GM21360 (cell line): ENCODE measurements at regions not wholly inside any gene's neighbourhood (a gene's known extent, or its start where the extent isn't known, plus 50 kb on each side); places are given as distances from the start of the nearest gene placed in this dataset.

Experiments
- ATAC-seq: cut with Tn5 transposase; IDR thresholded peaks from one replicate; pipeline ENCODE4 v1.9.1; 2021; ENCODE audit warnings: mild to moderate bottlenecking, moderate library complexity; ENCODE audit not compliant: unreplicated experiment

DNA sequence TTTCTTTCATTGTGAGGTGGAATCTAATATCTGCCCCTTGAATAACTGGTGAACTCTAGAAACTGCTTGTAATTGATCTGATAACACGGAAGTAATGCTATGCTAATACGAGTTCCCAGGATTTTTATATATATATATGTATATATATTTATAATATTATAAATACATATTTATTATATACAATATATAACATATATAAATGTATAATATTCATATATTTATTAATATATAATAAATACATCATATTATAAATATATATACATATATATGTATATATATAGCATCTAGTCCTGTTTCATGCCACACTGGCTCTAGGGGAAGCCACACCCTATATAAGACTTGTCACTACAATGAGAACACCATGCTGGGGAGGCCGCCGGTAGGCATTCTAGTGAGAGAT is 156.7 kb upstream of the CDH19 start:
- ATAC-seq = no peak

- no peak for ATAC-seq
These were observed 155.3 kb upstream of the CDH19 start for GRCh38 chr18:66759050-66759828.

- ATAC-seq = no peak
These were observed 154.1 kb upstream of the CDH19 start for GRCh38 chr18:66757946-66758345.

DNA sequence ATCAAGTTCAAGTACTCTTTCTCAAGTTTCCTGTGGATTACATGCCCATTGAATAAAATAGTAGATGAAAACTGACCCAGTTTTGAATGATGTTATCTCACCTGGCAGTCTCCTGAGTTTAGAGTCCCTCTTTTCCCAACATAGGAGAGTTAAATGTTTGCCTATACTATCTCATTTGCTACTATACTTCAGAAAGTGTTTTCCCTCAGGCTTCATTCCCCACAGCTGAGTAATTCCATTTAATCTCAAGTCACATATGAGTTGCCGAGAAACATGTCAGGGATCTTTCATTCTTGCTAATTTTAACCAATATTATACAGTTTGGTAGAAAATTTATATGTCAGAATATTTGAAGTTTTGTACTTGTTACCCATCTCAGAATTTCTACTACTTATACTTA is 150.4 kb upstream of the CDH19 start:
- no peak for ATAC-seq

- no peak for ATAC-seq
These were observed 148.8 kb upstream of the CDH19 start for GRCh38 chr18:66752733-66753132.

- no peak for ATAC-seq
These were observed 145.7 kb upstream of the CDH19 start for GRCh38 chr18:66749481-66750035.

- no peak for ATAC-seq
These were observed 145.1 kb upstream of the CDH19 start for GRCh38 chr18:66749030-66749429.

DNA sequence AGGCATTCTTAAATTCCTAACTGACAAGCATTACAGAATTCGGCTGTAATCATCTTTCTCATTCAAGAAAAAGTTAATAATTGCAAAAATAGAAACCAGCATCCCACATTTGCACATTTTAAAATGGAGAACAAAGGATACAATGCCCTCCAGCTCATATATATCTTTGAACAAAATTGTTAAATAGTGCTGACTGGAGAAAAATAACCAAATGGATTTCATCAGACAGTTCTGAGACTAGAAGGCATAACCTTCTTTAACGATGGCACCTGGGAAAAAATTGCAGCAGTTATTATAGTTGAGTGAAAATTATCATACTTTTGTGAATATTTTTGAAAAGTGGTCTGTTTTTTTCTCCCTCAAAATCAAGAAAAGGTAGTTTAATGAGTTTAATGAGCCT is 138.9 kb upstream of the CDH19 start:
- no peak for ATAC-seq

DNA sequence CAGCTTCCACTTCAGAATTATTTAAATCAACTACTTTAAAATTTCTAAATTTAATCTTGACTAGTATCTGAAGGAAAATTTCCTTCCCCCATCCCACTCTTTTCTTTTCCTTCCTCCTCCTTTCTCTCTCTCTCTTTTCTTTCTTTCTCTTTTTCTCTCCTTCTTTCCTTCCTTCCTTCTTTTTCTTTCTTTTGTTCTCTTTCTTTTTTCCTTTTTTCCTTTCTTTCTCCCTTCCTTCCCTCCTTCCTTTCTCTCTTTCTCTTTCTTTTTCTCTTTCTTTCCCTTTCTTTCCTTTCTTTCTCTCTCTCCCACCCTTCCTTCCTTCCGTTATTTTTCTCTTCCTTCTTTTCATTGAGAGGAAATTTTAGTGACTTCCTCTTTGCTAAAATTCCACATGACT is 132.0 kb upstream of the CDH19 start:
- ATAC-seq = no peak

DNA sequence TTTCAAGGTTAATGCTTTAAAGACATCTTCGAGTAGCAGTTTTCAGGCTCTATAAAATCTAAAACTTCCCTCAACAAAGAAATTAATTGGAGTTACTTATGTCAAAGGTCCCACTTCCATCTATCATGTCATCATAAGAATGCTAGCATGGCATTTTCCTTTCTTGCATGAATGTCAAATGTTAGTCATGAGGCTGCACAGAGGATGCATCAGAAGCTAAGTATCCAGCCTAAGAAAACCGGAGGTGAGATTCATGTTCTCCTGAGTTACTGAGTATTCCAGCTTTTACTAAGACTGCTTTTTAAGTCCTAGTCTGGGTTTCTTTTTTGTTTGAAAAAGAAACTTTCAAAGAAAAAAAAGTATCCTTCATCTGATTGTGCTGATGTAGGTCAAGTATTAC is 130.6 kb upstream of the CDH19 start:
- ATAC-seq = no peak

- ATAC-seq = no peak
These were observed 128.0 kb upstream of the CDH19 start for GRCh38 chr18:66731890-66732289.

- no peak for ATAC-seq
These were observed 125.8 kb upstream of the CDH19 start for GRCh38 chr18:66729442-66730239.

- no peak for ATAC-seq
These were observed 125.1 kb upstream of the CDH19 start for GRCh38 chr18:66728951-66729350.

GRCh38 chr18:66727991-66728390 is 124.1 kb upstream of the CDH19 start:
- no peak for ATAC-seq

GRCh38 chr18:66724664-66725356 is 120.9 kb upstream of the CDH19 start:
- ATAC-seq = no peak

GRCh38 chr18:66722671-66723070 is 118.8 kb upstream of the CDH19 start:
- ATAC-seq = no peak

DNA sequence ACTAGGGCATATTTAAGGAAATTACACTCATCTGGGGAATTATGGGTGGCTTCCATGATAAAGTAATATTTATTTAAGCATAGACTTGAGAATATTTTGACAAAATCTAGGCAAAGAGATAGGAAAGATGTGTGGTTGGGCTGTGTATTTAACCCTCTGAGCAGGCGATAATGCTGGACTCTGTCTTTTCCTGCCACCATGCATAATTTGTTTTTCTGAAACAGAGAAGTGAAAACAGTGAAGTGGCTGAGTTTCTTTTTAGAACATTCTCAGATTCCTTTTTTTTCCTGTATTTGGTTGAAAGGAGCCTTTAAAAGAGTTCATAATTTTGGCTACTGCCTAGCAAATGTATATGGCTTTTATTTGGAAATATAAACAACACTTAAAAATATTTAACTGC is 104.8 kb upstream of the CDH19 start:
- ATAC-seq = no peak

DNA sequence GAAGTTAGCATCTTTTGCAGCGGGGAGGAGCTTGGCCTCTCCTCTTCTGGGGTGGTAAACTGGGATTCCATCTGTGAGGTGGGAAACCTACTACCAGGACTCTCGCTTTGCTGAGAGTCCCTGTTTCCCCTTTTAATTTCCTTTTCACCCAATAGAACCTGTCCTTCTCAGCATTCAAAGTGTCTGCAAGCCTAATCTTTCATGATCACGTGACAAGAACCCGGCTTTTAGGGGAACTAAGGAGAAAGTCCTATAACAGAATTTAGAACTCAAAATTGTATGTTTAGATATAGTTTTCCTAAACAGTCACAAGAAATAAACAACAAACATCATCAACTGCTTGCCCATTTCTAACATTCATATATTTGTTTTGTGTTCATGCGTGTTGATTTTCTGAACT is 103.6 kb upstream of the CDH19 start:
- no peak for ATAC-seq

- no peak for ATAC-seq
These were observed 91.4 kb upstream of the CDH19 start for GRCh38 chr18:66695281-66695680.

DNA sequence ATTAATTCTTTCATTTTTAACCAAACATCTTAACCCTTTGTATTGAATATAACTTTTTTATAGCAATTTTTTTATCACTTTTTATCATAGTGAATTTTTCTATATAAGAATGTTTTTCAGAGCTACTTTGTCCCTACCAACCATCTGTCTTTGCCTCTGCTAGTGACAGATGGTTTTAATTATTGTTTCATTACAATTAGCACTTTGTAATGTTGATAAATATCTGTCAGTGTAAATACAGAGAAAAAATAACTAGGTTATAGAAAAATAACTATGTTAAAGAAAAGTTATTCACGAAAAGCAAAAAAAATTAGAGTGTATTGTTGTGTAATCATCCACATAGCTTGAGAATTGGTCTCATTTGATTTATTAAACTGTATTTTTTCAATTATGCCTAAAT is 91.0 kb upstream of the CDH19 start:
- no peak for ATAC-seq

DNA sequence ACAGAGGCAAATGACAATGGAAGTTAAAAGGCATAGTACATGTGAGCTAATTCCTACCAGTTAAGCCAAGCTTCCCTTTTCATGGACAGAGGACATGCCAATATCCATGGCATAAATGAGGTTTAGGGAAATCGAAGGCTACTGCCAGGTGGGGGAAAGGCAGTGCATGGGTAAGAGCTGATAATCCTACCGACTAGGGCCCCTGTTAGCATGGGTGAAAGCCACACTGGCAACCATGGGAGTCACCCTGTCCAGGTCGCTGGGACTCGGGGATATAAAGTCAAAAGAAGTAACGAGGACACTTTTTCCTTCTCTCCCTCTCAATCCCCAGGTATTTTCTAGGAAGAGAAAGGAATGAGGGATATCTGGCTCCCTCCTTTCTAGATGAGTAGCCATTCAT is 83.7 kb upstream of the CDH19 start:
- no peak for ATAC-seq
